ENCODE measurements at regions not wholly inside any gene's neighbourhood (a gene's known extent, or its start where the extent isn't known, plus 50 kb on each side); places are given as distances from the start of the nearest gene placed in this dataset.

DNA sequence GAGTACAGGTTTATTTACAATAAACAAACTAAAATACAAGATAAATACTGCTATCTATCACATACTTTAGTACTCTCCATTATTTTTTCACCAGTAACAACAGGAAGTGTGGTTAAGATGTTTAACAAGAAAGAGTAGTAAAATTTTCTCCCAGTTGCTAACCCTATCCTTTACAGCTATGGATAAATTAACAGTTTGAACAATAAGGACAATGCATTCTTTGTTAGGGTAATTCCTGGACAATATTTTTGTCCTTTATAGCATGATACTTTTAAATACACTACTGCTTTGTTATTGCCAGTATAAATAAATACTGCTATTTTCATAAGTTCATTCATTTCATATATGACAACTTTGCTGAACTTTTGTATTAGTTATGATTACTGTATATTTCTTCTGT is 630.2 kb upstream of the ATXN8OS start:
- Histone ChIP-seq H3K36me3 (ENCODE audit: low read length) (no peaks in the 10 kb centered on the region), H3K27me3 (ENCODE audit: low read length) (no peaks in the 10 kb centered on the region), H3K4me3 (ENCODE audit: insufficient read depth, low read length, poor library complexity, severe bottlenecking) (no peak overlapping the region), H3K79me2 (ENCODE audit: insufficient read depth, low read length) (no peaks in the 10 kb centered on the region), H3K27ac (ENCODE audit: low read depth, low read length) (no peak overlapping the region), H4K20me1 (ENCODE audit: low read depth, low read length) (no peaks in the 10 kb centered on the region), H3K9me3 (ENCODE audit: insufficient read depth, low read length) (no peaks in the 10 kb centered on the region), H3F3A (ENCODE audit: insufficient read depth) (no peaks in the 10 kb centered on the region), H3K4me2 (ENCODE audit: low read depth, low read length, poor library complexity, severe bottlenecking) (no peak overlapping the region), H3K9ac (ENCODE audit: low read length) (no peak overlapping the region), H2AFZ (ENCODE audit: low read depth, low read length, severe bottlenecking) (no peak overlapping the region), H3K9me2 (replicated peaks; ENCODE audit: insufficient read depth, low read length) (no peaks in the 10 kb centered on the region)
- TF ChIP-seq, protein P1, sequence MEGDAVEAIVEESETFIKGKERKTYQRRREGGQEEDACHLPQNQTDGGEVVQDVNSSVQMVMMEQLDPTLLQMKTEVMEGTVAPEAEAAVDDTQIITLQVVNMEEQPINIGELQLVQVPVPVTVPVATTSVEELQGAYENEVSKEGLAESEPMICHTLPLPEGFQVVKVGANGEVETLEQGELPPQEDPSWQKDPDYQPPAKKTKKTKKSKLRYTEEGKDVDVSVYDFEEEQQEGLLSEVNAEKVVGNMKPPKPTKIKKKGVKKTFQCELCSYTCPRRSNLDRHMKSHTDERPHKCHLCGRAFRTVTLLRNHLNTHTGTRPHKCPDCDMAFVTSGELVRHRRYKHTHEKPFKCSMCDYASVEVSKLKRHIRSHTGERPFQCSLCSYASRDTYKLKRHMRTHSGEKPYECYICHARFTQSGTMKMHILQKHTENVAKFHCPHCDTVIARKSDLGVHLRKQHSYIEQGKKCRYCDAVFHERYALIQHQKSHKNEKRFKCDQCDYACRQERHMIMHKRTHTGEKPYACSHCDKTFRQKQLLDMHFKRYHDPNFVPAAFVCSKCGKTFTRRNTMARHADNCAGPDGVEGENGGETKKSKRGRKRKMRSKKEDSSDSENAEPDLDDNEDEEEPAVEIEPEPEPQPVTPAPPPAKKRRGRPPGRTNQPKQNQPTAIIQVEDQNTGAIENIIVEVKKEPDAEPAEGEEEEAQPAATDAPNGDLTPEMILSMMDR (IDR thresholded peaks at IDR 0.05; ENCODE audit: insufficient read depth, low read length, poor library complexity, severe bottlenecking) = no peak

DNA sequence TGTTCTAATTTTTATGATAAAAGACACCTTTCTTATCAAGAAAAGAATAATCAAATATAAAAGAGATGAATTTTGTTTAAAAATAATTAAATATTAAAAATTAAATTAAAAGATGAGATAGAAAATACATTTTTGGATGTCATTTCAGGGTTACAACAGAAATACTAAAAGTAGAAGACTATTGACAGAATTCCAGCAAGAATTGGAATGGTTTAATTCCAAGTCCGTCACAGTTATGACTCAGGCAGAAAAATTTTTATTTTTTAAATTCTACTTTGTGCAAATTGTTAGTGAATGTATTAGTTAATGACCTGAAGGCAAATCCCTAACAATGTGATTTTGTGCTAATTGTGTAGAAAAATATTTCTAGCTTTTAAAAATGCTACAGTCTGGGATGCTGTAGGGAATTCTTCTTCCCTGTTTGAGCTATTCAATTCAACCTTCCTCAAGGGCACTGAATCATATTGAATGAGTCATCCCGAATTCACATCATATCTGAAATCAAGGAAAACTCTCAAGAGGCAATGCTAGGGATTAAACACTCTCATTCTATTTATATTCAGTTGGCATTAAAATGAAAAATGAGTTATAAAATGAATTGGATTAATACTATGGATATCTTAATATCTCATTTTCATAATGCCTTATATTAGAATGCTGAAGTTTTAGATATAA is 633.5 kb upstream of the ATXN8OS start:
- Histone ChIP-seq H3K9me2 (replicated peaks; ENCODE audit: insufficient read depth, low read length) (no peaks in the 10 kb centered on the region), H3K9me3 (ENCODE audit: insufficient read depth, low read length) (no peaks in the 10 kb centered on the region), H2AFZ (ENCODE audit: low read depth, low read length, severe bottlenecking) (peak overlapping the region; percentile 26), H3K79me2 (ENCODE audit: insufficient read depth, low read length) (no peaks in the 10 kb centered on the region), H3F3A (ENCODE audit: insufficient read depth) (no peaks in the 10 kb centered on the region), H3K4me3 (ENCODE audit: insufficient read depth, low read length, poor library complexity, severe bottlenecking) (no peak overlapping the region), H3K27me3 (ENCODE audit: low read length) (no peaks in the 10 kb centered on the region), H4K20me1 (ENCODE audit: low read depth, low read length) (no peaks in the 10 kb centered on the region), H3K27ac (ENCODE audit: low read depth, low read length) (no peak overlapping the region), H3K36me3 (ENCODE audit: low read length) (no peaks in the 10 kb centered on the region), H3K9ac (ENCODE audit: low read length) (no peak overlapping the region), H3K4me2 (ENCODE audit: low read depth, low read length, poor library complexity, severe bottlenecking) (no peak overlapping the region)
- no peak for TF ChIP-seq EZH2phosphoT487 (conservative IDR thresholded peaks at IDR 0.05; ENCODE audit: low read length)
- TF ChIP-seq, protein P1 (IDR thresholded peaks at IDR 0.05; ENCODE audit: insufficient read depth, low read length, poor library complexity, severe bottlenecking) = no peak

DNA sequence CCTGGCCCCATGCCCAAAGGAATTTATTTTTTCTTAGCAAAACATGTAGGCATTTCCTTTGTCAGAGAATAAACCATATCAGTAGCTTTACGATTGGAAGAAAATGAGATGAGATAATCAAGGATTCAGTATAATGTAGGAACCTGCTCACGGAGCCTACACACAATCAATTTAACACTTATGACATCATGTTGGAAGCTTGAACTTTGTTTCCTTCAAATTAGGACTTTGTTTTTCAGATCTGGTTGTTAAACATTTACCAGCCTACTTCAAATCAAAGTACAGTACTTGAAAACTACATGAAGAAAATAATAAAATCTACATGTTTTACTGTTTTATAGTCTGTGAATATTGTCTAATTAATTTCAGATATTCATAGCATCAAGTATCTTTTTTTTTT is 639.0 kb upstream of the ATXN8OS start:
- Histone ChIP-seq H3F3A (ENCODE audit: insufficient read depth) (no peaks in the 10 kb centered on the region), H4K20me1 (ENCODE audit: low read depth, low read length) (no peaks in the 10 kb centered on the region), H3K27ac (ENCODE audit: low read depth, low read length) (no peak overlapping the region), H3K79me2 (ENCODE audit: insufficient read depth, low read length) (no peaks in the 10 kb centered on the region), H2AFZ (ENCODE audit: low read depth, low read length, severe bottlenecking) (no peak overlapping the region), H3K36me3 (ENCODE audit: low read length) (no peaks in the 10 kb centered on the region; the same call in 1 of the 2 replicates), H3K4me3 (ENCODE audit: insufficient read depth, low read length, poor library complexity, severe bottlenecking) (no peak overlapping the region), H3K4me2 (ENCODE audit: low read depth, low read length, poor library complexity, severe bottlenecking) (no peak overlapping the region), H3K9ac (ENCODE audit: low read length) (no peak overlapping the region), H3K9me2 (replicated peaks; ENCODE audit: insufficient read depth, low read length) (no peaks in the 10 kb centered on the region), H3K9me3 (ENCODE audit: insufficient read depth, low read length) (no peaks in the 10 kb centered on the region), H3K27me3 (ENCODE audit: low read length) (no peaks in the 10 kb centered on the region)
- TF ChIP-seq, protein P1 (IDR thresholded peaks at IDR 0.05; ENCODE audit: insufficient read depth, low read length, poor library complexity, severe bottlenecking) = no peak
- no peak for TF ChIP-seq EZH2phosphoT487 (conservative IDR thresholded peaks at IDR 0.05; ENCODE audit: low read length)
